ENCODE measurements at regions not wholly inside any gene's neighbourhood (a gene's known extent, or its start where the extent isn't known, plus 50 kb on each side); places are given as distances from the start of the nearest gene placed in this dataset.

DNA sequence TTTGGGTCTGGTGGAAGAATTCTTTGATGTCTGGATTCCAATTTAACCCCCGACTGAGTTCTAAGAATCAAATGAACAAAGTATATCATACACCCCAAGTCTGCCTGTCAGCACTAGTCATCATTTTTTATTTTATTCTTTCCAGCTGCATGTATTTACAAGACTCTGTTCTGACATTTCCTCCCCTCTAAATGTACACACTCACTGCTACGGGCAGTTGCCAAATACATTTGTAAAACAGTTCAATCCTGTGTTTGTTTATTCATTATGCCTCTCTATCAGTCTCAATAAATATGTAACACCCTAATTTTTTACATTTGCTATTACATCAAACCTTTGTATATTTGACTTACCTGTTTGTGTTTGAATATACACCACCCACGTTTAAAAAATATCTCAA, 422.3 kb upstream of the PSMD7 start:
- Histone ChIP-seq H3K9me3 (ENCODE audit: low read length) (no peaks in the 10 kb centered on the region), H2AFZ (ENCODE audit: low read length) (no peak overlapping the region), H3K4me1 (ENCODE audit: insufficient read depth, low read length, severe bottlenecking) (no peaks in the 10 kb centered on the region), H4K20me1 (ENCODE audit: insufficient read depth, low read length) (no peaks in the 10 kb centered on the region), H3K4me2 (ENCODE audit: low read length) (no peak overlapping the region), H3K36me3 (ENCODE audit: insufficient read depth, low read length) (no peaks in the 10 kb centered on the region), H3F3A (ENCODE audit: insufficient read depth, low read length) (no peaks in the 10 kb centered on the region), H3K9ac (ENCODE audit: low read length) (no peak overlapping the region), H3K4me3 (ENCODE audit: low read depth, low read length, poor library complexity, severe bottlenecking) (no peak overlapping the region), H3K79me2 (ENCODE audit: insufficient read depth, low read length) (no peaks in the 10 kb centered on the region), H3K9me2 (ENCODE audit: low read depth, low read length) (no peaks in the 10 kb centered on the region), H3K27me3 (ENCODE audit: insufficient read depth, low read length) (no peaks in the 10 kb centered on the region), H3K27ac (ENCODE audit: low read depth, low read length, poor library complexity, severe bottlenecking) (no peak overlapping the region)
- TF ChIP-seq, protein P1, sequence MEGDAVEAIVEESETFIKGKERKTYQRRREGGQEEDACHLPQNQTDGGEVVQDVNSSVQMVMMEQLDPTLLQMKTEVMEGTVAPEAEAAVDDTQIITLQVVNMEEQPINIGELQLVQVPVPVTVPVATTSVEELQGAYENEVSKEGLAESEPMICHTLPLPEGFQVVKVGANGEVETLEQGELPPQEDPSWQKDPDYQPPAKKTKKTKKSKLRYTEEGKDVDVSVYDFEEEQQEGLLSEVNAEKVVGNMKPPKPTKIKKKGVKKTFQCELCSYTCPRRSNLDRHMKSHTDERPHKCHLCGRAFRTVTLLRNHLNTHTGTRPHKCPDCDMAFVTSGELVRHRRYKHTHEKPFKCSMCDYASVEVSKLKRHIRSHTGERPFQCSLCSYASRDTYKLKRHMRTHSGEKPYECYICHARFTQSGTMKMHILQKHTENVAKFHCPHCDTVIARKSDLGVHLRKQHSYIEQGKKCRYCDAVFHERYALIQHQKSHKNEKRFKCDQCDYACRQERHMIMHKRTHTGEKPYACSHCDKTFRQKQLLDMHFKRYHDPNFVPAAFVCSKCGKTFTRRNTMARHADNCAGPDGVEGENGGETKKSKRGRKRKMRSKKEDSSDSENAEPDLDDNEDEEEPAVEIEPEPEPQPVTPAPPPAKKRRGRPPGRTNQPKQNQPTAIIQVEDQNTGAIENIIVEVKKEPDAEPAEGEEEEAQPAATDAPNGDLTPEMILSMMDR (IDR thresholded peaks at IDR 0.05; ENCODE audit: low read length), result no peak
- TF ChIP-seq EZH2 (IDR thresholded peaks at IDR 0.05; ENCODE audit: borderline replicate concordance, low read length), result no peak

DNA sequence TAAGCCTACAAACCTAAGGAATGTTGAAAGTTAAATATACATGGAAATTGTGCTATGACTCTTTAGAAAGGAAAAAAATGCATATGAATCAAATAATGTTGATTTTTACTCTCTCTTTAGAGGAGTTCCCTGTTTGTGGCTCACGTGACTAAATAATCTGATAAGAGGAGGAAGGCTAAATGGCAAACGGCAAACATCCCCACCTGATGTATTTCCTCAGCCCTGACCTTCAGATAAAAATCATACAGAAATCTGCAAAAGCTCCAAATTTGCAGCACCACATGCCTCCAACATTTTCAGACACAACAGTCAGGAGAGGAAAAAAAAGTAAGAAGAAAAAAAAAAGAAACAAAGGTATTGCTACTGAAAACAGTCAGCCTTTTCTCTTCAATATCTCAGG, 423.0 kb upstream of the PSMD7 start:
- no peaks in the 10 kb centered on the region for H3K9me2 ChIP-seq (ENCODE audit: low read depth, low read length)
- H2AFZ ChIP-seq (ENCODE audit: low read length), result no peak overlapping the region
- no peak for TF ChIP-seq EZH2 (IDR thresholded peaks at IDR 0.05; ENCODE audit: borderline replicate concordance, low read length)
- TF ChIP-seq, protein P1 (IDR thresholded peaks at IDR 0.05; ENCODE audit: low read length), result no peak
- H3K27ac ChIP-seq (ENCODE audit: low read depth, low read length, poor library complexity, severe bottlenecking), result no peak overlapping the region
- H3K27me3 ChIP-seq (ENCODE audit: insufficient read depth, low read length), result peaks cover 4% of the 10 kb centered on the region; the same call in 1 of the 2 replicates
- H3K9ac ChIP-seq (ENCODE audit: low read length), result no peak overlapping the region
- no peaks in the 10 kb centered on the region for H3K4me1 ChIP-seq (ENCODE audit: insufficient read depth, low read length, severe bottlenecking)
- no peaks in the 10 kb centered on the region for H3K9me3 ChIP-seq (ENCODE audit: low read length)
- H3K79me2 ChIP-seq (ENCODE audit: insufficient read depth, low read length), result no peaks in the 10 kb centered on the region
- no peak overlapping the region for H3K4me2 ChIP-seq (ENCODE audit: low read length)
- H3K4me3 ChIP-seq (ENCODE audit: low read depth, low read length, poor library complexity, severe bottlenecking), result no peak overlapping the region
- no peaks in the 10 kb centered on the region for H4K20me1 ChIP-seq (ENCODE audit: insufficient read depth, low read length)
- no peaks in the 10 kb centered on the region for H3K36me3 ChIP-seq (ENCODE audit: insufficient read depth, low read length)
- no peaks in the 10 kb centered on the region for H3F3A ChIP-seq (ENCODE audit: insufficient read depth, low read length)

- H4K20me1 ChIP-seq (ENCODE audit: insufficient read depth, low read length), result no peaks in the 10 kb centered on the region
- peaks cover 4% of the 10 kb centered on the region; the same call in 1 of the 2 replicates for H3K27me3 ChIP-seq (ENCODE audit: insufficient read depth, low read length)
These were observed 423.8 kb upstream of the PSMD7 start for GRCh38 chr16:73872856-73873255.

More at GRCh38 chr16:73872856-73873255, 423.8 kb upstream of the PSMD7 start:
- Histone ChIP-seq H3K4me3 (ENCODE audit: low read depth, low read length, poor library complexity, severe bottlenecking) (no peak overlapping the region), H3K4me2 (ENCODE audit: low read length) (no peak overlapping the region), H3K27ac (ENCODE audit: low read depth, low read length, poor library complexity, severe bottlenecking) (no peak overlapping the region), H3K9ac (ENCODE audit: low read length) (no peak overlapping the region), H3K79me2 (ENCODE audit: insufficient read depth, low read length) (no peaks in the 10 kb centered on the region), H3K9me3 (ENCODE audit: low read length) (no peaks in the 10 kb centered on the region), H3F3A (ENCODE audit: insufficient read depth, low read length) (no peaks in the 10 kb centered on the region), H2AFZ (ENCODE audit: low read length) (no peak overlapping the region), H3K9me2 (ENCODE audit: low read depth, low read length) (no peaks in the 10 kb centered on the region), H3K4me1 (ENCODE audit: insufficient read depth, low read length, severe bottlenecking) (no peaks in the 10 kb centered on the region), H3K36me3 (ENCODE audit: insufficient read depth, low read length) (no peaks in the 10 kb centered on the region)
- TF ChIP-seq, protein P1 (IDR thresholded peaks at IDR 0.05; ENCODE audit: low read length), result no peak
- TF ChIP-seq EZH2 (IDR thresholded peaks at IDR 0.05; ENCODE audit: borderline replicate concordance, low read length), result no peak
